K562 (cell line): ENCODE measurements at regions not wholly inside any gene's neighbourhood (a gene's known extent, or its start where the extent isn't known, plus 50 kb on each side); places are given as distances from the start of the nearest gene placed in this dataset.

Source experiments
- ATF7 ChIP-seq: fragments of 450-650 bp; IDR thresholded peaks from 2 replicates; pipeline ENCODE4 v1.7.1; 2014; ENCODE audit warnings: mild to moderate bottlenecking, moderate library complexity
- EWSR1 ChIP-seq: fragments of 450-650 bp; IDR thresholded peaks from 2 replicates; pipeline ENCODE4 v1.6.1; 2018; ENCODE audit warnings: borderline replicate concordance, mild to moderate bottlenecking, low read depth, moderate library complexity; ENCODE audit not compliant: partially characterized antibody
- HNRNPK ChIP-seq: fragments of 200-400 bp; formaldehyde crosslinking; IDR thresholded peaks from one replicate; pipeline ENCODE4 v1.6.1; 2018; ENCODE audit warnings: mild to moderate bottlenecking, low read depth, low read length; ENCODE audit not compliant: poor library complexity, severe bottlenecking
- POLR2A ChIP-seq: fragments of 450-650 bp; conservative IDR thresholded peaks from 2 replicates; pipeline ENCODE4 v1.6.1; 2016
- ZNF282 ChIP-seq: sonication (generic); formaldehyde crosslinking; IDR thresholded peaks from 2 replicates; pipeline ENCODE4 v1.8.1; 2023; ENCODE audit warnings: missing genetic modification reagents

GRCh38 chr5:5816960-5817359 lies 394.5 kb downstream of the ICE1 start:
- no peak for TF ChIP-seq POLR2A
- TF ChIP-seq HNRNPK = no peak
- no peak for TF ChIP-seq ZNF282 (CRISPR knock-in tag)
- TF ChIP-seq ATF7 = no peak
- TF ChIP-seq EWSR1 = no peak
